Parathyroid adenoma (tissue), 2 donors: ENCODE measurements at regions not wholly inside any gene's neighbourhood (a gene's known extent, or its start where the extent isn't known, plus 50 kb on each side); places are given as distances from the start of the nearest gene placed in this dataset.
"Not testable (repeated sequence)": the region's sequence is repeated elsewhere in the genome, so short reads cannot be mapped to it uniquely, and the experiment has no call there.

Source experiments
- H2AFZ ChIP-seq: fragments of 300-600 bp; sonication (generic); one replicate; pipeline ENCODE4 v1.7.0; 2017; ENCODE audit warnings: antibody characterized with exemption, mild to moderate bottlenecking
- H3K27ac ChIP-seq: fragments of 300-600 bp; sonication (generic); one replicate; pipeline ENCODE4 v1.7.0; 2017
- H3K27me3 ChIP-seq: fragments of 300-600 bp; sonication (generic); one replicate; pipeline ENCODE4 v1.7.0; 2017; ENCODE audit warnings: low read length; ENCODE audit not compliant: control insufficient read depth, insufficient read depth
- H3K36me3 ChIP-seq: fragments of 300-600 bp; sonication (generic); one replicate; pipeline ENCODE4 v1.7.0; 2017; ENCODE audit warnings: low read length; ENCODE audit not compliant: control insufficient read depth, insufficient read depth
- H3K4me1 ChIP-seq: fragments of 300-600 bp; sonication (generic); one replicate; pipeline ENCODE4 v1.7.0; 2017; ENCODE audit warnings: control low read depth
- H3K4me2 ChIP-seq: fragments of 300-600 bp; sonication (generic); one replicate; pipeline ENCODE4 v1.7.0; 2017; ENCODE audit warnings: low read length
- H3K4me3 ChIP-seq: fragments of 300-600 bp; sonication (generic); one replicate; pipeline ENCODE4 v1.7.0; 2017; ENCODE audit warnings: low read depth, low read length
- H3K79me2 ChIP-seq: fragments of 300-600 bp; sonication (generic); one replicate; pipeline ENCODE4 v1.7.0; 2017; ENCODE audit warnings: control low read depth
- H3K9ac ChIP-seq: fragments of 300-600 bp; sonication (generic); one replicate; pipeline ENCODE4 v1.7.0; 2017; ENCODE audit warnings: mild to moderate bottlenecking
- H3K9me3 ChIP-seq: fragments of 300-600 bp; sonication (generic); one replicate; pipeline ENCODE4 v1.7.0; 2017; ENCODE audit warnings: low read length; ENCODE audit not compliant: control insufficient read depth
- CTCF ChIP-seq: fragments of 300-600 bp; sonication (generic); IDR thresholded peaks from one replicate; pipeline ENCODE4 v1.7.0; 2017; ENCODE audit warnings: antibody characterized with exemption, mild to moderate bottlenecking
- donor health status: primary hyperparathyroidism.

GRCh38 chr3:5899014-5899761 lies 711.7 kb downstream of the EDEM1 start:
- H3K27ac ChIP-seq, result no peak overlapping the region
- H3K9me3 ChIP-seq, result no peaks in the 10 kb centered on the region
- H3K36me3 ChIP-seq, result no peaks in the 10 kb centered on the region
- no peaks in the 10 kb centered on the region for H3K27me3 ChIP-seq
- H2AFZ ChIP-seq, result no peak overlapping the region
- H3K4me2 ChIP-seq, result no peak overlapping the region
- H3K4me3 ChIP-seq, result no peak overlapping the region
- TF ChIP-seq CTCF, result no peak
- no peaks in the 10 kb centered on the region for H3K79me2 ChIP-seq
- H3K9ac ChIP-seq, result no peak overlapping the region
- no peaks in the 10 kb centered on the region for H3K4me1 ChIP-seq

DNA sequence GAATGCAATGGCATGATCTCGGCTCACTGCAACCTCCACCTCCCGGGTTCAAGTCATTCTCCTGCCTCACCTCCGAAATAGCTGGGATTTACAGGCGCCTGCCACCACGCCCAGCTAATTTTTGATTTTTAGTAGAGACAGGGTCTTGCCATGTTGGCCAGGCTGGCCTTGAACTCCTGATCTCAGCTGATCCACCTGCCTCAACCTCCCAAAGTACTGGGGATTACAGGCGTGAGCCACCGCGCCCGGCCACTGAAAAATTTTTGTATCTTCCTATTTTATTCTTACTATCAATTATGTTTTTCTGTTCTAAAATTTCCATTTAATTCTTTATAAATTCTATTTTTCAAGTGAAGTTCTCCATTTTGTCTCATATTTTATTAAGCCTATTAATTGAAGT lies 730.4 kb downstream of the EDEM1 start:
- no peak overlapping the region for H3K4me3 ChIP-seq
- TF ChIP-seq CTCF, result no peak
- no peak overlapping the region for H3K27ac ChIP-seq
- no peaks in the 10 kb centered on the region for H3K27me3 ChIP-seq
- H2AFZ ChIP-seq, result no peak overlapping the region
- H3K36me3 ChIP-seq, result no peaks in the 10 kb centered on the region
- no peak overlapping the region for H3K4me2 ChIP-seq
- no peak overlapping the region for H3K9ac ChIP-seq
- no peaks in the 10 kb centered on the region for H3K79me2 ChIP-seq
- H3K4me1 ChIP-seq, result no peaks in the 10 kb centered on the region
- no peaks in the 10 kb centered on the region for H3K9me3 ChIP-seq

GRCh38 chr3:5918626-5919025 lies 731.1 kb downstream of the EDEM1 start:
- Histone ChIP-seq H3K4me2 (no peak overlapping the region), H3K79me2 (no peaks in the 10 kb centered on the region), H3K4me1 (no peaks in the 10 kb centered on the region)

GRCh38 chr3:5929027-5929426 lies 741.5 kb downstream of the EDEM1 start:
- no peak overlapping the region for H3K9ac ChIP-seq
- no peaks in the 10 kb centered on the region for H3K27me3 ChIP-seq
- no peak overlapping the region for H2AFZ ChIP-seq
- no peaks in the 10 kb centered on the region for H3K79me2 ChIP-seq
- H3K36me3 ChIP-seq, result no peaks in the 10 kb centered on the region
- H3K4me3 ChIP-seq, result no peak overlapping the region
- H3K27ac ChIP-seq, result no peak overlapping the region
- no peaks in the 10 kb centered on the region for H3K4me1 ChIP-seq
- H3K4me2 ChIP-seq, result no peak overlapping the region
- no peak for TF ChIP-seq CTCF
- peaks cover 4% of the 10 kb centered on the region for H3K9me3 ChIP-seq

More at GRCh38 chr3:5918626-5919025, 731.1 kb downstream of the EDEM1 start:
- H3K9ac ChIP-seq, result no peak overlapping the region
- H3K4me3 ChIP-seq, result no peak overlapping the region
- no peak overlapping the region for H3K27ac ChIP-seq
- no peak for TF ChIP-seq CTCF
- H3K36me3 ChIP-seq, result no peaks in the 10 kb centered on the region
- H2AFZ ChIP-seq, result no peak overlapping the region
- no peaks in the 10 kb centered on the region for H3K27me3 ChIP-seq
- no peaks in the 10 kb centered on the region for H3K9me3 ChIP-seq

DNA sequence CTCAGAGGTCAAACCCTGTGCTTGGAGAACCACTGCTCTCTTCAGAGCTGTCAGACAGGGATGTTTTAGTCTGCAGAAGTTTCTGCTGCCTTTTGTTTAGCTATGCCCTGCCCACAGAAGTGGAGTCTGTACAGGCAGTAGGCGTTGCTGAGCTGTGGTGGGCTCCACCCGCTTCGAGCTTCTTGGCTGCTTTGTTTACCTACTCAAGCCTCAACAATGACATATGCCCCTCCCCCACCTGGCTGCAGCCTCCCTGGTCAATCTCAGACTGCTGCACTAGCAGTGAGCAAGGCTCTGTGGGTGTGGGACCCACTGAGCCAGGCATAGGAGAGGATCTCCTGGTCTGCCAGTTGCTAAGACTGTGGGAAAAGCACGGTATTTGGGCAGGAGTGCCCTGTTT lies 756.6 kb downstream of the EDEM1 start:
- not testable (repeated sequence) for H3K79me2 ChIP-seq, H3K4me1 ChIP-seq, H2AFZ ChIP-seq, H3K36me3 ChIP-seq, H3K4me2 ChIP-seq, H3K4me3 ChIP-seq, H3K27me3 ChIP-seq, H3K9me3 ChIP-seq, H3K27ac ChIP-seq, H3K9ac ChIP-seq
